NCI-H1092 treated with DMSO at 0.1 percent for 48 hours (cell line): ENCODE measurements at regions not wholly inside any gene's neighbourhood (a gene's known extent, or its start where the extent isn't known, plus 50 kb on each side); places are given as distances from the start of the nearest gene placed in this dataset.
"Not testable (repeated sequence)": the region's sequence is repeated elsewhere in the genome, so short reads cannot be mapped to it uniquely, and the experiment has no call there.

ENCODE experiments used
- DNase-seq: peaks from one replicate; lab custom pipeline; 2025; lab: John Stamatoyannopoulos, UW

DNA sequence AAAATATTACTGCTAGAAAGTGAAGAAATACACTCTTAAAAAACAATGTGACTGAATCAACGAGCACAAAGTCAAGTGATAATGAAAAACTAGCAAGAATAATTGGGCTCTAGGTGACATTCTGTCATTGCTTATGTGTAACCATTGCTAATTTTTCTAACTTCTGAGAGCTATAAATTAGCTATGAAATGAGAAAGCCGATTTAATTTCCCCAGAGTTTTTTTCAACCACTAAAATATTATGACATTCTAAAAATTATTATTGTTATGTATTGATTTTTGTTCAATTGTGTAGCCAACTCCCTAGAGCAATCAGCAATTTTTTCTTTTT, 458.6 kb upstream of the ATXN8OS start:
- no peak for DNase-seq

- DNase-seq: no peak
Measured at GRCh38 chr13:69648340-69649062, 459.1 kb upstream of the ATXN8OS start.

GRCh38 chr13:69644447-69644846, 463.2 kb upstream of the ATXN8OS start:
- no peak for DNase-seq

GRCh38 chr13:69641773-69642172, 465.9 kb upstream of the ATXN8OS start:
- DNase-seq: no peak

- DNase-seq: no peak
Measured at GRCh38 chr13:69633044-69633443, 474.6 kb upstream of the ATXN8OS start.

GRCh38 chr13:69623973-69624372, 483.7 kb upstream of the ATXN8OS start:
- DNase-seq: no peak

- DNase-seq: no peak
Measured at GRCh38 chr13:69619651-69620050, 488.0 kb upstream of the ATXN8OS start.

DNA sequence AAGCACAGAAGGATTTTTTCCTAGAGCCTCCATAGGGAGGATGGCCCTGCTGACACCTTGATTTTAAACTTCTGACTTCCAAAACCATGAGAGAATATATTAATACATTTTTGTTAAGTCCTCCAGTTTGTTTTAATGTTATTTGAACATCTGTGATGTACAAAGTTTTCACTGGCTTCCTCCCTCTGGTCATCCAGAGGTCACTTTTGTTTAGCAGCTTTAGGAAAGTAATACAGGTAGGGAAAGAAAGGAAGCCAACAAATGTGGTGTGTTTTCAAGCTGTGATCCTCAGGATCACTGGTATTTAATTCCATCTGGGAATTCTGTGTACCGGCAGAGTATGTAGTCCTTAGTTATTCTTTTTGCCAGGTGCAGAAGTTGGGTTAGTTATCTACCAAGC, 488.8 kb upstream of the ATXN8OS start:
- DNase-seq: no peak

DNA sequence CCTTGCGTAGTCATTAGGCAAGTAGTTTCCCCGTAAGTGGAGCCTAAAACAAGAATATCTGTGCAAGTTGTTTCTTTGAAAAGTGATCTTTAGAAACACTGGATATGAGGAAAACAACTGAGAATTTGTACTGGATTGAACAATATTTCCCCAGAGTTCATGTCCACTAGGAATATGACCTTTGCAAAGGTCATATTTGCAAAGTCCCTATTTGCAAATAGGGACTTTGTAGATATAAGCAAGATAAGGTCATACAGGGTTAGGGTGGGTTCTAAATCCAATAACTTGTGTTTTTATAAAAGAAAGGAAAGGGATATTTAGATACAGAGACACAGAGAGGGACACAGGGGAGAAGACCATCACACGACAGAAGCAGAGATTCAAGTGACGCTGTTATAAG, 489.2 kb upstream of the ATXN8OS start:
- DNase-seq: no peak

DNA sequence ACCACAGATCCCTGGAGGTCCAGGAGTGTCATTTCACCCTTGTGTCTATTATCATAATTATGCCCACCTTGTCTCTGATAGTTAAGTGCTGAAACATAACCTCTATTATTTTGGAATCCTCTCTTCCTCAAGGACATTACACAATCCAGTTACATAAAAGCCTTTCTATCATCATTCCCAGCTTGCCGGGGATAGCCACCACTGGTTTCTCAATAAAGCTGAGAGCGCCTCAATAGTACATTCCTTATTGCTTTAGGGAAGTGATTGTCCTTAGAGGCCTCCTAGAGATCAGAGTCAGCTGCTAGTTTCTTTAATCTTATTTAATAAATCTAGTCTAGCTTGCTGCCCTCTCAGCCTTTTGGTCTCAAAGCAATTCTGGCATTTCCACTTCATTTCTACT, 490.0 kb upstream of the ATXN8OS start:
- DNase-seq: no peak

- no peak for DNase-seq
Measured at GRCh38 chr13:69616396-69616795, 491.2 kb upstream of the ATXN8OS start.

- DNase-seq: not testable (repeated sequence)
Measured at GRCh38 chr13:69615055-69615454, 492.6 kb upstream of the ATXN8OS start.

GRCh38 chr13:69604698-69605097, 502.9 kb upstream of the ATXN8OS start:
- DNase-seq: no peak

- DNase-seq: no peak
Measured at GRCh38 chr13:69603144-69603853, 504.3 kb upstream of the ATXN8OS start.

DNA sequence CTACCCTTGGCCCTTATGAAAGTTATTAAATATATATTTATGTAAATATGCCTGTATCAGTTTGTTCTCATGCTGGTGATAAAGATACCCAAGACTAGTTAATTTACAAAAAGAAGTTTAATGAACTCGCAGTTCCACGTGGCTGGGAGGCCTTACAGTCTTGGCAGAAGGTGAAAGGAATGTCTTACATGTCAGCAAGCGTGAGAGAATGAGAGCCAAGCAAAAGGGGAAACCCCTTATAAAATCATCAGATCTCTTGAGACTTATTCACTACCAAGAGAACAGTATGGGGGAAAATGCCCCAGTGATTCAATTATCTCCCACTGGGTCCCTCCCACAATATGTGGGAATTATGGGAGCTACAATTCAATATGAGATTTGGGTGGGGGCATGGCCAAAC, 506.0 kb upstream of the ATXN8OS start:
- DNase-seq: no peak

- no peak for DNase-seq
Measured at GRCh38 chr13:69600811-69601210, 506.8 kb upstream of the ATXN8OS start.

DNA sequence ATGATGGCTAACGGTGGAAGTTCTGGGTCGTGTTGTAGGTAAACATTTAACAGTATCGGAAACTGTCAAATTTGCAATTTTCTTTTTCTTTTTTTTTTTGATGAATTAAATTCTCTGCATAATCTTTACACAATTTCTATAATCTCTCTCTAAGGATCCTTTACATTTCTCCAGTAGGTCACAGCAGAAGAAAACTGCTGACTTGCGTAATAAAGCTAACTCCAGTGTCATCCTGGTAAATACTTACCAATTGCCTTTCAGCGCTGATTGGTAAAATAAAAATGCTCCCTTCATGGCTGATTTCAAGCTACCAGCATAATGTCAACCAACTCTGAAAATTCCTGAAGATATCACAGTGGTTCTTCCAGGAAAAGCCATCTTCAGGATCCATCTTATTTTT, 510.5 kb upstream of the ATXN8OS start:
- no peak for DNase-seq

- DNase-seq: no peak
Measured at GRCh38 chr13:69595181-69595580, 512.4 kb upstream of the ATXN8OS start.

- DNase-seq: no peak
Measured at GRCh38 chr13:69591437-69591836, 516.2 kb upstream of the ATXN8OS start.

GRCh38 chr13:69589531-69590235, 517.9 kb upstream of the ATXN8OS start:
- DNase-seq: no peak

DNA sequence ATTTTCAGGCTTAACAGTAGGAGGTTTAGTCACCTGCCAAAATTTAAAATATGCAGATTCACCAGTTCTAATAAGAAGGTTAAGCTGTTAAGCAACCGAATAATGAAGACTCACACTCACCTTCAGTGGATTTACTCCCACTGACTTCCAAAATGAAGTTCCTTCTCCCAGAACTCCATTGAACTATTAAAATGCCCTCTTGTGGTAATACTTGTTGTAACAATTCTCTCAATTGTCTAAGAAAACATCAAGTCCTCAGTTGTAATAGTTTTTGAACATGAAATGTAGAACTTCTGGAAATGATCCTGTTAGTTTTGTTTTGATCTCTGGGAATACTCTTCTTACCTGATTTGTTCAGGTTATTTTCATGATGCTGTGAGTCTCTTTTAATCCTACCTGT, 522.0 kb upstream of the ATXN8OS start:
- DNase-seq: peak; percentile 1

DNA sequence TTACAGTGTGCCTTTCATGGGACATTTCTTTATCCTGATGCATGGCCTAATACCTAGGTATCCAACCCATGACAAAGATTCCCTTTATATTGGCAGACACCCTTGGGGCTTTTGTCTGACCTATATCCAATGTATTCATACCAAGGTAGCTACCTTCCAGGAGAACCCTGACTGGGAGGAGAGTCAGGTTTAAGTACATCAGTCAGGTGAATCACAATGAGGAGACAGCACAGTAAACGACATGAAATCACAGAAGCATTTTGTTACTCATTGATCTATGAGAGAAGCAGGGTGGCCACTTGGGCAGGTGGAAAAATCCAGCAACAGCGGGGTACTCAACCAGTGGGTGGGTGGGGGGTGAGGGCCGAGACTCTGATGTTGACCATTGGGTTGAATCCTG, 527.4 kb upstream of the ATXN8OS start:
- no peak for DNase-seq

DNA sequence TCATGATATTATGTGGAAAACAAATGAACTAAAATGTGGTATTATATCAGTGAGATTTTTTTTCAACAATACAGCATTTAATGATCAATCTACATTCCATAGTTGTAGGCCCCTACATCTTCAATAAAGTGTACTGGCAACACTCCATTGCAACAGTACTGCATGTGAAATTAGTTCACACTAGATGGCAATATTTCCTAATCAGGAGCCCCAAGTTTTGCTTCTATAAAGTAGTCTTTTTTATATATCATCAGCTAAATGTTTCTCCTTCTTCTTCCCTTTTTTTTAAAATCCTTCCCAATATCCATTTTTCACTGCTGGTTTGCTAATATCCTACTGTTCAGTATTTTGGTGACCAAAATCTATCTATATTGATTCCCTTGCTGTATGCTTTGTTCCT, 528.3 kb upstream of the ATXN8OS start:
- peak; percentile 43 for DNase-seq
